ENCODE measurements at regions not wholly inside any gene's neighbourhood (a gene's known extent, or its start where the extent isn't known, plus 50 kb on each side); places are given as distances from the start of the nearest gene placed in this dataset.

DNA sequence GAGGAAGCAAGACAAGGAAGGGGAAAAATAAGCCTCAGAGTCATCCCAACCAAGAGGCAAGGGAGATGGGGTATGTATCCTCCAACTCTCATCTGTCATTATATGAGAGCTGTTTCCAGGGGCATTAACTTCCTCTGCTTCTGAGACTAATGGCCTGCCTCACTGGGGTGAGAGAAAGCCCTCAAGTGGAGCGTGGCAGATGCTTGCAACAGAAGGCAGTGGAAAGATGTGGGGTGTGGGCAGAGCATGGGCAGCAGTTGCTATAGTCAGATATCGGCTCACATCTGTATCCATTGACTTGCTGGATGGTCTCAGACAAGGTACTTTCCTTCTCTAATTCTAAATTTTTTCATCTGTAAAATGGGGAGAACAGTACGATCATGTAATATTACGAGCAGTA, 81.7 kb upstream of the PLCL2 start:
- no peaks in the 10 kb centered on the region for H3K9me3 ChIP-seq
- no peak overlapping the region for H3K27ac ChIP-seq
- H3K36me3 ChIP-seq, result no peaks in the 10 kb centered on the region
- no peaks in the 10 kb centered on the region for H3K27me3 ChIP-seq
- intact Hi-C loops (cut with DNase I), result no loop called here
- H3K4me1 ChIP-seq, result no peaks in the 10 kb centered on the region
- DNase-seq (ENCODE audit: low spot score in 2 of 2), result no peak
- TF ChIP-seq, protein P1, sequence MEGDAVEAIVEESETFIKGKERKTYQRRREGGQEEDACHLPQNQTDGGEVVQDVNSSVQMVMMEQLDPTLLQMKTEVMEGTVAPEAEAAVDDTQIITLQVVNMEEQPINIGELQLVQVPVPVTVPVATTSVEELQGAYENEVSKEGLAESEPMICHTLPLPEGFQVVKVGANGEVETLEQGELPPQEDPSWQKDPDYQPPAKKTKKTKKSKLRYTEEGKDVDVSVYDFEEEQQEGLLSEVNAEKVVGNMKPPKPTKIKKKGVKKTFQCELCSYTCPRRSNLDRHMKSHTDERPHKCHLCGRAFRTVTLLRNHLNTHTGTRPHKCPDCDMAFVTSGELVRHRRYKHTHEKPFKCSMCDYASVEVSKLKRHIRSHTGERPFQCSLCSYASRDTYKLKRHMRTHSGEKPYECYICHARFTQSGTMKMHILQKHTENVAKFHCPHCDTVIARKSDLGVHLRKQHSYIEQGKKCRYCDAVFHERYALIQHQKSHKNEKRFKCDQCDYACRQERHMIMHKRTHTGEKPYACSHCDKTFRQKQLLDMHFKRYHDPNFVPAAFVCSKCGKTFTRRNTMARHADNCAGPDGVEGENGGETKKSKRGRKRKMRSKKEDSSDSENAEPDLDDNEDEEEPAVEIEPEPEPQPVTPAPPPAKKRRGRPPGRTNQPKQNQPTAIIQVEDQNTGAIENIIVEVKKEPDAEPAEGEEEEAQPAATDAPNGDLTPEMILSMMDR (IDR thresholded peaks at IDR 0.05), result no peak
- H3K4me3 ChIP-seq, result no peak overlapping the region

DNA sequence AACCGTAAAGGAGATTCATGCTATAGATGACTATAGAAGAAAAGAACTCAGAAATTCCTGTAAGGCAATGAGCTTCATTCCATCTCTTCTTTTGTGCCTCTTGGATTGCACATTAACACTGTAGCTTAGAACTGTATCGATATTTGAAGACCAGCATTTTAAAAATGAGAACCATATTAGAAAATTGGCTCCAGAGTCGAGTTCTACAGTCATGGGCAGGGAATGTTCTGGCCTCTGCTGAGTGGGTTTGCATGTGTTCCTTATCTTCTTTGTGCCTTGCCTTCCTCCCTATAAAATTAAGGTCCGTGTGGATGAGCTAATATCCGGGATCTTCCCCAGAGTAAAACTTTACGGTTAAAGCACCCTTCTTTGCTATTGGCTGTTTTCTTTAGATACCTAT, 77.4 kb upstream of the PLCL2 start:
- H3K36me3 ChIP-seq, result no peaks in the 10 kb centered on the region
- H3K9me3 ChIP-seq, result no peaks in the 10 kb centered on the region
- DNase-seq (ENCODE audit: low spot score in 2 of 2), result no peak
- TF ChIP-seq, protein P1 (IDR thresholded peaks at IDR 0.05), result no peak
- no peaks in the 10 kb centered on the region for H3K4me1 ChIP-seq
- intact Hi-C loops (cut with DNase I), result no loop called here
- no peaks in the 10 kb centered on the region for H3K27me3 ChIP-seq
- no peak overlapping the region for H3K27ac ChIP-seq
- H3K4me3 ChIP-seq, result no peak overlapping the region

DNA sequence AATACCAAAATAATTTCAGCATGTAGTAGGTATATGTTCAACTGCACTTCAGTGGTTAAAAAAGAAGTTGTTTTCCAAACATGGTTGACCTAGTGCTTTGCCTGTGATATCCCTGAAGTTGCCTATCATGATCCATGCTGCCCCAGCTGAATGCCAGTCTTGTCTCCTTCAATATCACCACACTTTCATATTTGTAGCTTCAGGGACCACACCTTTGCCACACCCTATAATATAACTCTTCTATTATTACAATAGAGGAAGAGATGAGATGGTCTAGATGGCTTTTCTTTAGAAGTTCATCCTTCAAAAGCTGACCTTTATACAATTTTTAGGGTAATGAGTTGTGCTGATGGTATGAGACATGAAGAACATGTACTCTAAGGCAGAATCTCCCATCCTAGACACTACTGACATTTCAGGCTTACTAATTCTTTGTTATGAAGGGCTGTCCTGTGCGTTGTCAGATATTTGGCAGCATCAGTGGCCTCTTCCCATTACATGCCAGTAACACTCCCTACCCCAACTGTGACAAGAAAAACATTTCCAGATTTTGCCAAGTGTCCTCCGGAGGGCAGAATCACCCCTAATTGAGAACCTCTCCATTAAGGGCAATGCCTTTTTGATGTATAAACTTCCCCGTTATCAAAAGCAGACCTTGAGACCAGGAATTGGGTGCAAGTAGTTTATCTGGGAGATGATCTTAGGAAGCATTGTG, 76.2 kb upstream of the PLCL2 start:
- Histone ChIP-seq H3K36me3 (no peaks in the 10 kb centered on the region), H3K4me1 (no peaks in the 10 kb centered on the region), H3K4me3 (no peak overlapping the region), H3K27me3 (no peaks in the 10 kb centered on the region), H3K9me3 (no peaks in the 10 kb centered on the region), H3K27ac (no peak overlapping the region)
- TF ChIP-seq, protein P1 (IDR thresholded peaks at IDR 0.05), result no peak
- no peak for DNase-seq (ENCODE audit: low spot score in 2 of 2)
- intact Hi-C loops (cut with DNase I), result no loop called here

DNA sequence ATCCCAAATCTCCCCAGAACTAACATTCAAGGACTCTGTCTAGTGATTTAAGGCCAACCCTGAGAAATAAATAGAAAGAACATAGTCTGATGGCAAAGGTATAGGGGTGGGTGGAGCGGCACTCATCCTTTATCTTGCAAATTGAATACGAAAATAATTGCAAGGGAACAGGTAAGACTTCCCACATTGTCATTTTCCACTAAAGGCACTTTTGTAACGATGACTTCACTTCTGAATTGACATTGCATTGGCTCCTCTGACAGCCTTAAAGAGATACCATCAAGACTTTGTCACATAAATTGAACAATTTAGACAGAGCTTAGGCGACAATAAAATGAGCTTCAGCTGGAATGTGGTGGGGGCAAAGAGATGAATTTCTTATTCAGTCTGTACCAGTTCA, 75.3 kb upstream of the PLCL2 start:
- H3K36me3 ChIP-seq, result no peaks in the 10 kb centered on the region
- intact Hi-C loops (cut with DNase I), result no loop called here
- no peaks in the 10 kb centered on the region for H3K9me3 ChIP-seq
- no peak overlapping the region for H3K27ac ChIP-seq
- no peak for DNase-seq (ENCODE audit: low spot score in 2 of 2)
- H3K4me1 ChIP-seq, result no peaks in the 10 kb centered on the region
- TF ChIP-seq, protein P1 (IDR thresholded peaks at IDR 0.05), result no peak
- no peak overlapping the region for H3K4me3 ChIP-seq
- no peaks in the 10 kb centered on the region for H3K27me3 ChIP-seq

DNA sequence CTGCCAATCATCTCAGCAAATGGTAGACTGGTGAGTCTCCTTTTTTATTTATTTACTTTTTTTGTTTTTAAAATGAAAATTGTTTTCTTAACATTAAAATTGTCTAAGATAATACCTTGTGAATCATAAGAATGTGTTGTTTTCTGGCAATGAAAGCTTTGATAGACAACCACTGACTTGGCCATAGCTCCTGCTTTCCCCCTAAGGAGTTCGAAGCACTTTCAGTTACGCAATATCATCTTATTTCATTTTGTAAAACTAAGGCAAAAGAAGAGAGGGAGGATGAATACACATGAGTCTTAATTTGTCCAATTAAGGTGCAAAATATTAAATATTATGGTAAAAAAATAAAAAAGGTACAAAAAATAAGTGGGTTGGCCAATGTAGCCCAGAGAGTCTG, 74.8 kb upstream of the PLCL2 start:
- intact Hi-C loops (cut with DNase I), result no loop called here
- Histone ChIP-seq H3K4me3 (no peak overlapping the region), H3K4me1 (no peaks in the 10 kb centered on the region), H3K27ac (no peak overlapping the region), H3K36me3 (no peaks in the 10 kb centered on the region), H3K9me3 (no peaks in the 10 kb centered on the region), H3K27me3 (no peaks in the 10 kb centered on the region)
- TF ChIP-seq, protein P1 (IDR thresholded peaks at IDR 0.05), result no peak
- DNase-seq (ENCODE audit: low spot score in 2 of 2), result no peak
